OCI-LY3 (cell line): ENCODE measurements at regions not wholly inside any gene's neighbourhood (a gene's known extent, or its start where the extent isn't known, plus 50 kb on each side); places are given as distances from the start of the nearest gene placed in this dataset.

ENCODE experiments used
- CTCF ChIP-seq: fragments of 200-600, 300-600 bp; sonication (generic); IDR thresholded peaks from 2 replicates; pipeline ENCODE4 v1.5.1; 2014; ENCODE audit warnings: antibody characterized with exemption, low read length, low read depth
- EZH2phosphoT487 ChIP-seq: fragments of 200-600 bp; shearing (Covaris generic); IDR thresholded peaks from 2 replicates; pipeline ENCODE4 v1.6.1; 2018; ENCODE audit warnings: antibody characterized with exemption, mixed run types, low read depth

GRCh38 chr9:22815246-22815645, 368.6 kb downstream of the DMRTA1 start:
- TF ChIP-seq CTCF = no peak
- no peak for TF ChIP-seq EZH2phosphoT487
